ENCODE measurements at regions not wholly inside any gene's neighbourhood (a gene's known extent, or its start where the extent isn't known, plus 50 kb on each side); places are given as distances from the start of the nearest gene placed in this dataset.

GRCh38 chr3:159127021-159127392, 325.2 kb downstream of the MFSD1 start:
- DNase-seq (ENCODE audit: low read depth): no peak

- DNase-seq (ENCODE audit: low read depth): no peak
These were observed 326.8 kb downstream of the MFSD1 start for GRCh38 chr3:159128628-159129027.

DNA sequence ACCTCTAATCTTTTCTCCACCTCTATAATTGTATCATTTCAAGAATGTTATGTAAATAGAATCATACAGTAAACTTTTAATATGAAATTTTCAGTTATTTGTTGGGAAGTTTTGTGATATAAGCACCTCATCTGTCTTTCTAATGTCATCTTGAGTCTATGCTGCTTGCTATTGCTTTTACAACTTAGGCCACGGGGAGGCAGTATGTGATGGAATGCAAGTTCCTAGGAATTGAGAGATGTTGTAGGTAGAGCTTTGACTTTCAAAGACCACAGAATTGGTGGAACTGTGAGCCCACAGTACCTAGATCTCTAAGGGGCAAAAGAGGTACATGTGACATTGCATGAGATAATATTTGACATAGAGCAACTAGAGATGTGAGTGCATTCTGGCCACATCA, 328.3 kb downstream of the MFSD1 start:
- DNase-seq (ENCODE audit: low read depth): no peak

DNA sequence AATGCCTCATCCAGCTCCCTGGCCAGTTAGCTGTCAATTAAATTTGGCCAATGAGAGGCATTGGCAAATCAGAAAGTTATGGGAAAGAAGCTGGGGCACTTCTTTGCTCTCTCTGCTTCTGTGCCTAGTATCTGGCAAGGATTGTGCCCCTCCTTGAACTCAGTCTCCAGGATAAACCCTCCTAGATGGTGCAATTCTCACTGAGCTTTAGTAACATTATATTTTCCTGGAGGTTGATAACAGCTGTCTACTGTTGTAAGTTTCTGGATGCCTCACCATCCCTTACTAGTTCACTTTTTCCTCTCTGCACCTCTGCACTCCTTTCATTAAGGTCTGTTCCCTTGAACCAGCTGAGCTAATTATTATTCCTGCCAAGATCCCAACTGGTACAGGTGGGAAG, 329.5 kb downstream of the MFSD1 start:
- no peak for DNase-seq (ENCODE audit: low read depth)

DNA sequence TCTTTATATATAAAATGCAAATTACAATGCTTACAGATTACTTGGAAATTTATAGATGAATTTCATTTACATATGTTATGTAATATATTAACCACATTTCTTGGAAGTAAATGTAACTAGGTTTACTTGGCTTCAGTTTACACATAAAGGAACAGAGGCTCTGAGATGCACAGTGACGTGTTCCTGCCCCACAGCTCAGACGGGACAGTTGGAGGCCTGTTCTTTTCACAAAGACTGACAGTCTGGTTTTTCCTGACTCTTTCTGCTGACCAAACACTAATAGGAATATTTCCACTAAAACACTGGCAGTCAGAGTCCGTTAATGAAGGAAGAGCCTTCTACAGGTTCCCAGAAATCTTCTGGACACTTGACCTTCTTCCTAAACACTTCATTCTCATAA, 336.1 kb downstream of the MFSD1 start:
- no peak for DNase-seq (ENCODE audit: low read depth)

GRCh38 chr3:159139326-159139725, 337.5 kb downstream of the MFSD1 start:
- DNase-seq (ENCODE audit: low read depth): no peak

DNA sequence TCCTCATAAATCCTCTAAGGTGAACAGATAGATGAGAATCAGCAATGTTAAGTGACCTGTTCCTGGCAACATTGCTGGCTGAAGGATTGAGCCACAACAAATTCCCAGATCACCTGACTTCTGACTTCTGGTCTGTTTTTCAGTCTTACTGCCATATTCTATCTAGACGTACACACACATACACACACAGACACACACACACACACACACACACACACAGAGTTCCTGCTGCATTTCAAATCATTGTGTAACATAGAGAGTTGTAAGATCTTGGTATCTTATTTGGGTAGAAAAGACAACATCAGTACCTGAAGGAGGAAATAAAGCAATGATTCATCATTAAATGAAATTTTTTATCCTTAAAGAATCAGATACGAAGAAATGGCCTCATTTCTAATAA, 342.6 kb downstream of the MFSD1 start:
- no peak for DNase-seq (ENCODE audit: low read depth)

DNA sequence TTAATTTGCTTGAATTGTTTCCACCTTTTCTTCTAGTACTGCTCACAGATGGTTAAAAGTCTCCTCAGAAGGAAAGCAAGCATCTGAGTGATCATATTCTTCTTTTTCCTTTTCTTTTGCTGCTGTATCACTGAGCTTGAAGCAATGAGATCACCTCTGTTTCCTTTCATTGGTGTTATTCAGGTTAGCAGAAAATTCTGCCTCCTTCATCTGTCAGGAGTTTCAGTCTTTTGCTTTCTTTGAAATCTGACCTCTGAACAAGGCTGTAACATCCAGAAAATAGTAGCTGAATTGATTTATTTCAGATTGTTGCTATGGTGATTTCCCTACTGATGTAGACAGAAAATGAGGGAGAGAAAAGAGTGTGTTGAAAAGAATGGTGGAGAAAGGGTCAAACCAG, 343.0 kb downstream of the MFSD1 start:
- no peak for DNase-seq (ENCODE audit: low read depth)

DNA sequence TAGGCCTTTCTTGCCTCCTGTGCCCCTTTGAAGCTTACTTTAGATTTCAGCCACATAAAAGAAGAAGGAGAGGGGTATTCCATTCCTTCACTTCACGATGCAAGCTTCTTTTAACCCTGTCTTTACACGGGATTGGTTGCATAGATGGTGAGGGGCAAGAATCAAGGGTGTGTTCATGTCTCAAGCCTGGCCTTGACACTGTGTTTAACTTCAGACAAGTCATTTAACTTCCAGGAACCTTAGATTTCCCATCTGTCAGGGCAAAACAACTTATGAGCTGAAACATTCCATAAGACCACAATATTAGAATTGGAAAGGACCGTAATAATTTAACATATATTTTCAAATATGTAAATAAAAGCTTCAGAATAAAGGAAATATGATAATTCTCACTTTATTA, 344.5 kb downstream of the MFSD1 start:
- no peak for DNase-seq (ENCODE audit: low read depth)

GRCh38 chr3:159146856-159147435, 345.1 kb downstream of the MFSD1 start:
- no peak for DNase-seq (ENCODE audit: low read depth)

DNA sequence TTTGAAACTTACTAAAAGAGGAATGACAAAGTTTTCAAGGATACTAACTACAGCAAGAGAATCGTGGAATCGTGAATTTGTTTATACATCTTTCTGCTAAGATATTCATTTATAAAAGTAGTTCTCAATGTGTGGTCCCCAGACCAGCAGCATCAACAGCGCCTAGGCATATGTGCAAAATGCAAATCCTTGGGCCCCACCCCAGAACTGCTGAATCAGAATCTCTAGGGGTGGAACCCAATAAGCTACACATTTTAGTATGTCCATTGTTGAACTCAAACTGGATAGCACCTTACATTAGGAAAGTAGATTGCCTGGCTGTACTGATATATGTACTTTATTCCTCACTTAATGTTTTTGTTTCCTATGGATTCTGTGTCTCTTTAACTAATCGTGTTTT, 346.0 kb downstream of the MFSD1 start:
- DNase-seq (ENCODE audit: low read depth): no peak

DNA sequence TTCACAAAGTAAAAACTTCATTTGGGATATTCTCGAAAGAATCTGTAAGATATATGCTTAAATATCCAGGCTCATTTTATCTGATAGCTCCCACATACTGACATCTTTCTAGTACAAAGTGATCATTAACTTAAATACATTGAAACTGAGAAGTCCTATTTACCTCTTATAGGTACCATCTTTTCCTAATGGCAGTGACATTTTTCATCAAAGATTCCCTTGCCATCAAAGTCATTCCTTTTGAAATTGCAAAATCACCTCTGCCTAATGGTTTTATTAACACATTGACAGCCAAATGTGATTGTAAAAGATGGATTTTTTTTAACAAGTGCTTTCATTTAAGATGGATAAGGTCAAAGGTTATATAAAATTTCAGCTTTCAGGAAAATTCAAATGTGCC, 346.6 kb downstream of the MFSD1 start:
- no peak for DNase-seq (ENCODE audit: low read depth)

DNA sequence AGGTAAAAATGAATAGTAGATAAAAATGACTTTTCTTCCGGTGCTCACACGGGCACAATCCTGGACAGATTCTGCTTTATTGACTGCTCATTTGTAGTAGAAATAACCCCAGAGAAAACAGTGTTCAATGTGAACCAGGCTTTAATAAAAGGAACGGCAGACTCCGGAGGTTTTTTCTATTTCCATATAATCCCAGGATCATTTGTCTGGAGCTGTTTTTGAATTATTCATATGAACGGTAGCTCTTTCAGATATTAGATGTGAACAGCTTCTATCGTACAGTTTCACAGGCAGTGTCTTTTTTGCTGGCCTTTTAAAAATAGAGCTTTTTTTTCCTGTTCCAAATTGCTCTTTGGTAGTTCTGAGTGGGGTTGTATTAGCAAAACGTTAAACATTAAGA, 347.3 kb downstream of the MFSD1 start:
- DNase-seq (ENCODE audit: low read depth): no peak

DNA sequence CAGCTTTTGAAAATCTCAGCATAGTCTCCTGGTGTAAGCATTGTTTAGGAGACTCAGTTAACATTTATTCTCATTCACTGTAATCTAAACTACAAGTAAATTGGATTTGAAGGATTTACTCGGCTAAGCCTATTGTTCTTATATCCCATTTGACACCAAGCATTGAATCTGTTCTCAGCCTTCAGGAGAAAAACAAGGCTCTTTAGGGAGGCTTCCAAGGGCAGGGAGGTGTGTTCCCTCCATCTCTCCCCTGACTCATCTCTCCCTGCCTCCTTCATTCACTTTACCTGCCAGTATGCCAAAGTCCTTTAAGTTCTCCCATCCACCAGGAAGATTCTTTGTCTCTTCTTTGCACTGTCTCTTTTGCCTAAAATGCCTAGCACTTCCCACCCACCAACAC, 347.8 kb downstream of the MFSD1 start:
- DNase-seq (ENCODE audit: low read depth): no peak

DNA sequence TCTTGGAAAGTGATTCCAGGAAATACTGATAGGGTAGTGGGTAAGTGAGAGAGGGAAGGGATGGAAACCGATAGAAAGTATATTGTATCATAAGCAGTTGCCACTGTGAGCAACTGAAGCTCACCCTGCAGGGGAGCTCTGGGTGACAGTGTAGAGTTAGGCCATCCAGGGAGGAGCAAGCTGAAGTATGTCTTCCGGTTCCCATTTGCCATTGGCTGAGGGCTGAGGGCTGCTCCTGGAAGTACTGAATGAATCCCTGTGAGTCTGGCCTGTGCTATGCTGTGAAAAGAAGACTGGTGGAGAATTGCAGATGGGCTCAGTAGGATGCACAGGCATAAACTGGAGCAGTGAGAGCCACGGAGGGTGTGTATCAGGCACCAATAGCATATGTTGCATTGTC, 348.3 kb downstream of the MFSD1 start:
- DNase-seq (ENCODE audit: low read depth): no peak

- no peak for DNase-seq (ENCODE audit: low read depth)
These were observed 349.3 kb downstream of the MFSD1 start for GRCh38 chr3:159151130-159151529.

DNA sequence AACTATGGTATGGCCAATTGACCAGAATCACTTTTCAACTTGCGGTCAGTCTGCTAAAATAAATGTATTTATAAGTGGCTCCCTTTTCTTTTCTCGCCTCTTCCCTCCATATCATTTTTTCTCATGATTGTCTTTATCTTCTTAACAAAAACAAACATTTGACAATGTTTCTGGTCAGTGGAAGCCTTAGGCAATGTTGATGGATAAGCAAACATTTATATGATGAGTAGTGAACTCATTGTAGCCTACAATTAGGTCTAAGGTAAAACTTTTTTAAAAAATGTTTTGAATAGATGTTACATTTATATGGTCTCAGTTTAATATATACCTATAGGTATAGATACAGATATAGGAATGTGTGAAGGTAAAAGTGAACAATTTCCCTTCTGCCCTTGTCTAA, 355.4 kb downstream of the MFSD1 start:
- no peak for DNase-seq (ENCODE audit: low read depth)

GRCh38 chr3:159158213-159158612, 356.4 kb downstream of the MFSD1 start:
- DNase-seq (ENCODE audit: low read depth): no peak

GRCh38 chr3:159158801-159159200, 356.9 kb downstream of the MFSD1 start:
- DNase-seq (ENCODE audit: low read depth): no peak

- DNase-seq (ENCODE audit: low read depth): no peak
These were observed 357.7 kb downstream of the MFSD1 start for GRCh38 chr3:159159546-159159945.

GRCh38 chr3:159163656-159164055, 361.8 kb downstream of the MFSD1 start:
- no peak for DNase-seq (ENCODE audit: low read depth)

DNA sequence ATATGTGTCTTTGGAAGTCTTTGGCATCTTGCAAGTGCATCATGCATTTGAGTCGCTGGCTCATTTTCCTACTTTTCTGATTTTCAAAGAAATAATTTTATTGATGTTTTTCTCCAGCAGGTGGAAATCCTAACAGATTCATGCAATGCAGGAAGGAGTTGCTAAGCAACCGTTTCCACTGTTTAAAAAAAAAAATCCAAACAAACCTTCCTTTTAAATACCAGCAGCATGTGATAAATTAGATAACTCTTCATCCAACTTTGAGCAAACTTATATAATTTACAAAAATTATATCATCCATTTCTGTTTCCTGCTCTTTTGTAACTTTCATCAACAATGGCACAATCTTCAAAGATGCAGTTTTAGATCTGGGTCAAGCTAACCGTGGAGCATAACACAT, 364.1 kb downstream of the MFSD1 start:
- no peak for DNase-seq (ENCODE audit: low read depth)

DNA sequence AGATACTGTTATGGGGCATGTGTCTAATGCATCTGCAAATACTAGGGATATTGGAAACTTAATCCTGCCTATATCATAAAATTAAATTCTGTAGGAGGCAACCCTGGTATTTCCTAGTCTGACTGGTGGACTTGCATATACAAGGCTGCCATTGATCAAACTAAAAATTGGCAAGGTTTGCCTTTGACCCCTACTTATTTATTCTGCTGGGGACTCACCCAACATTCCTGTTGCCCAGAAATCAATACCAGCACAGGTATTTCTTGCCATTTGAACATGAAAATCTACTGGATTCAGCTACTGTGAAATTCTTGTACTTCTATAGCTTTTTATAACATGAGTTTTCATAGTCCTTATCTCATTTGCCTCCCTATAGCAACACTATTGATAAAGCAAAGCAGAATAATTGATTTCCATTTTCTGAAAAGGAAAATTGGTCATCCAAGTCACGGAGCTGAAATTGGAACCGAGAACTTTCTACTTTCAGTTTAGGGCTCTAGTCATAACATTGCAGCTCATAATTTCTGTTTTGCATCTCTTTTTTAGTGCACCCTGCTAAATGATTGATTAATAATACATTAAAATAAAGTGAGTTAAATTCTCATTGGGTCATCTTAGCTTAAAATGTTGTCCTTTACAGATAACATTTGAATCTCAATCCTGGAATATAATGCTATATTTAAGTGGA, 365.2 kb downstream of the MFSD1 start:
- DNase-seq (ENCODE audit: low read depth): no peak

DNA sequence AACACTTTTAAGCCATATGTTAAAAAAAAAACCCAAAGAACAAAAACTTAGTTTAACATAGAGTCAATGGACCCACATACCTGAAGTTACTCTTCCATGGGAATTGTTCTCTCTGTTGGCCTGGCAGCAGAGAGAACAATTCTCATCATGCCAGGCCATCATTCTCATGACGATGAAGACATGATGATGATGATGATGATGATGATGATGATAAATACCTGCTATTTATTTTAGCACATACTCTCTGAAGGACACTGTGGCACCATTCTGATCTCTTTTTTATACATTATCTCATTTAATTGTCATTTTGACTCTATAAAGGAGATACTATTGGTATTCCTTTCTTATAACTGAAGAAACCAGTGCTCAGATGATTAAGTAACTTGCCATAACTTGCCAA, 366.9 kb downstream of the MFSD1 start:
- DNase-seq (ENCODE audit: low read depth): no peak
